ENCODE measurements at regions not wholly inside any gene's neighbourhood (a gene's known extent, or its start where the extent isn't known, plus 50 kb on each side); places are given as distances from the start of the nearest gene placed in this dataset.
"Not testable (repeated sequence)": the region's sequence is repeated elsewhere in the genome, so short reads cannot be mapped to it uniquely, and the experiment has no call there.

- no peak for DNase-seq
- Mint-ChIP-seq H3K4me3 (no peak overlapping the region), H3K27ac (no peak overlapping the region), H3K27me3 (no peaks in the 10 kb centered on the region), H3K4me1 (no peaks in the 10 kb centered on the region), H3K9me3 (ENCODE audit: insufficient read depth) (no peaks in the 10 kb centered on the region)
- no peaks in the 10 kb centered on the region for H3K4me1 ChIP-seq (ENCODE audit: control insufficient read depth in 2 of 2, insufficient read depth in 2 of 2, low read length in 2 of 2)
- ChIA-PET CTCF (no interaction called here), POLR2A (no interaction called here)
- no peak overlapping the region for H3K4me3 ChIP-seq (ENCODE audit: control extremely low read depth in 1 of 5, extremely low read depth in 1 of 5, insufficient read depth in 1 of 5, low read depth in 2 of 5, low read length in 4 of 5)
- no peak overlapping the region for H3K27ac ChIP-seq (ENCODE audit: low read length in 2 of 2)
- H3K36me3 ChIP-seq (replicated peaks in 1 of 2; ENCODE audit: control extremely low read depth in 1 of 2, control insufficient read depth in 1 of 2, extremely low read depth in 1 of 2, insufficient read depth in 2 of 2, low read length in 1 of 2), result no peaks in the 10 kb centered on the region
- H2AFZ ChIP-seq (ENCODE audit: insufficient read depth, low read depth, low read length, poor library complexity, severe bottlenecking), result no peak overlapping the region
- peaks cover 0 to 4% (median 0%) of the 10 kb centered on the region in 3 donors for H3K9me3 ChIP-seq (ENCODE audit: control extremely low read depth in 1 of 3, control insufficient read depth in 2 of 3, insufficient read depth in 1 of 3, low read length in 2 of 3)
- intact Hi-C loops (cut with micrococcal nuclease), result no loop called here
- H3K4me2 ChIP-seq (replicated peaks; ENCODE audit: low read depth, low read length, poor library complexity, severe bottlenecking), result no peak overlapping the region
- no peak for ATAC-seq (ENCODE audit: low read depth)
- no peak overlapping the region for H3K9ac ChIP-seq (ENCODE audit: low read length)
- TF ChIP-seq CTCF (IDR thresholded peaks at IDR 0.05), result no peak
- no peak for TF ChIP-seq EZH2 (IDR thresholded peaks at IDR 0.05; ENCODE audit: borderline replicate concordance, insufficient read depth, low read depth, low read length, poor library complexity, severe bottlenecking)
- H3K79me2 ChIP-seq (ENCODE audit: control insufficient read depth, insufficient read depth, low read length), result no peaks in the 10 kb centered on the region
- no peaks in the 10 kb centered on the region for H3K27me3 ChIP-seq (replicated peaks in 1 of 4; ENCODE audit: control extremely low read depth in 1 of 4, control insufficient read depth in 3 of 4, insufficient read depth in 4 of 4, low read length in 3 of 4)
- no peaks in the 10 kb centered on the region for H4K20me1 ChIP-seq (ENCODE audit: control insufficient read depth, insufficient read depth, low read length, poor library complexity, severe bottlenecking)
- 84% methylated on average over 4 of the region's 10 CpGs for WGBS (ENCODE audit: insufficient coverage)
Observed at GRCh38 chr12:30164382-30165318, 380.9 kb upstream of the TMTC1 start.

GRCh38 chr12:30156833-30157232 lies 373.1 kb upstream of the TMTC1 start:
- H3K4me2 ChIP-seq (replicated peaks; ENCODE audit: low read depth, low read length, poor library complexity, severe bottlenecking); H4K20me1 ChIP-seq (ENCODE audit: control insufficient read depth, insufficient read depth, low read length, poor library complexity, severe bottlenecking); H3K27ac Mint-ChIP-seq; H3K9ac ChIP-seq (ENCODE audit: low read length); H3K27me3 ChIP-seq (replicated peaks in 1 of 4; ENCODE audit: control extremely low read depth in 1 of 4, control insufficient read depth in 3 of 4, insufficient read depth in 4 of 4, low read length in 3 of 4); POLR2A ChIA-PET; H3K79me2 ChIP-seq (ENCODE audit: control insufficient read depth, insufficient read depth, low read length); H3K4me1 ChIP-seq (ENCODE audit: control insufficient read depth in 2 of 2, insufficient read depth in 2 of 2, low read length in 2 of 2); H3K4me3 ChIP-seq (ENCODE audit: control extremely low read depth in 1 of 5, extremely low read depth in 1 of 5, insufficient read depth in 1 of 5, low read depth in 2 of 5, low read length in 4 of 5); H3K4me3 Mint-ChIP-seq; H3K9me3 ChIP-seq (ENCODE audit: control extremely low read depth in 1 of 3, control insufficient read depth in 2 of 3, insufficient read depth in 1 of 3, low read length in 2 of 3); DNase-seq; intact Hi-C loops (cut with micrococcal nuclease); H3K9me3 Mint-ChIP-seq (ENCODE audit: insufficient read depth); CTCF ChIA-PET; H2AFZ ChIP-seq (ENCODE audit: insufficient read depth, low read depth, low read length, poor library complexity, severe bottlenecking); H3K36me3 ChIP-seq (replicated peaks in 1 of 2; ENCODE audit: control extremely low read depth in 1 of 2, control insufficient read depth in 1 of 2, extremely low read depth in 1 of 2, insufficient read depth in 2 of 2, low read length in 1 of 2); ATAC-seq (ENCODE audit: low read depth); H3K4me1 Mint-ChIP-seq; H3K27me3 Mint-ChIP-seq; H3K27ac ChIP-seq (ENCODE audit: low read length in 2 of 2): not testable (repeated sequence)
- 98% methylated on average over 17 of the region's 22 CpGs for WGBS (ENCODE audit: insufficient coverage)
